GM19043 (cell line): ENCODE measurements at regions not wholly inside any gene's neighbourhood (a gene's known extent, or its start where the extent isn't known, plus 50 kb on each side); places are given as distances from the start of the nearest gene placed in this dataset.

Experiments used
- ATAC-seq: cut with Tn5 transposase; IDR thresholded peaks from one replicate; pipeline ENCODE4 v1.9.1; 2021; ENCODE audit warnings: low read depth; ENCODE audit not compliant: unreplicated experiment

DNA sequence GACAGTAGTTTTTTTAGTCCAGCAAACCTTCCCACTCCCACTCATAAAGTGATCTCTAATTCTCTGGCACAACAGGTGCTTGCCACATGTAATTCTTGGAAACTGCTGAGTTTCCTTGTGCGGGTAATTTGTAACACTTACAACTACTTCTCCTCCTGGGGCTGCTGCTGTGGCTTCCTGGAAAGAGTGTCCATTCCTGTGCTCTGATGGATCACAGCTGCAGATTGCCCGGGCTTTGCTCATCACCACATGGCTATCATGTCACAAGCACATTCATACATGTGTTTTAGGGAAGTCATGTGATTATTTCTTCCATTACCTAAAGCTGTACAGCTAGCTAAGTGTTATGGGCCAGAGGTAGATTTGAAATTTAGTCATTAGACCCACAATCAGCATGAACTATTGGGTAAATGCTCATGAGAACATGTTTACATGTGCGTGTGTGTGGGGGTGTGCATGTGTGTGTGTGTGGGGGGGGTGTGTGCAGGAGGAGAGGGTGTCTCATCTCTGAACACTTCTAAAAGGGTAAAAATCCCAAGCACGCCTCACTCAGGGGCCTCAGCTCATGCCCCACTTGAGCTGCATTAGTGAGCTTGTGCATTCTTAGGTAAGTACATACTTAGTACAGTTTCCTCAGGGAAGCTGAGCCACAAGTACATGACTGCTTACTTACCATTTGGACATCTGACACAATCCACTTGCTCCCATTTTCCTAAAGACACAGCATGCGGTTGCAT lies 118.1 kb upstream of the CCDC112 start:
- no peak for ATAC-seq

DNA sequence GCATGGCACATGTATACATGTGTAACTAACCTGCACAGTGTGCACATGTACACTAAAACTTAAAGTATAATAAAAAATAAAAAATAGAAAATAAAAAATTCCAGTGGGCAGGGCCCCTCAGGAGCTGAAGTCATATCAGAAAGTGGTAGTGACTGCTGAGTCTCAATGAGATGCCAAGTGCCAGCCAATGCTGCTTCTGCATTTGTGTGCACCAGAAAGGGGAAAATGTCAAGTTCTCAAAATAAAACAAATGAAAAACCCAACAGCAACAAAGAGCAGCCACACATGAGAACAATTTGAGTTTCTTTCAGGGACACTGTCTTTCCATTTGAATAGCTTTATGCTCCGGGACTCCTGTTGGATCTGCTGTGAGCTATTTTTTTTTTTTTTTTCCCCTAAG lies 117.2 kb upstream of the CCDC112 start:
- ATAC-seq, result no peak

DNA sequence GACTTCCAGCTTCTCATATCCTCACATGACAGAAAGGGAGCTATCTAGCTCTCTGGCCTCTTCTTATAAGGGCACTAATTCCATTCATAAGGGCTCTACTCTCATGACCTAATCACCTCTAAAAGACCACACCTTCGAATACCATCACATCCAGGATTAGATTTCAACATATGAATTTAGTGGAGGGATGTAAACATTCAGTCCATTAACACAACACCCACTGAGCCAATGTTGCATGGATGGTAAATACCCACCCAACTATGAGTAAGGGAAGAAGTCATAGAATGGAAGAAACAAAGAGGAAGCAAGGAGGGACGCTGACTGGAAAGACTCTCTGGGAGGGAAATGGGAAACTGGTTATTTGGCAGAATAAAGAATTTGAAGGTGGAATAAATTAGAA lies 112.6 kb upstream of the CCDC112 start:
- ATAC-seq, result no peak

- no peak for ATAC-seq
These were observed 106.5 kb upstream of the CCDC112 start for GRCh38 chr5:115402822-115403577.

GRCh38 chr5:115402092-115402491 lies 105.6 kb upstream of the CCDC112 start:
- no peak for ATAC-seq

DNA sequence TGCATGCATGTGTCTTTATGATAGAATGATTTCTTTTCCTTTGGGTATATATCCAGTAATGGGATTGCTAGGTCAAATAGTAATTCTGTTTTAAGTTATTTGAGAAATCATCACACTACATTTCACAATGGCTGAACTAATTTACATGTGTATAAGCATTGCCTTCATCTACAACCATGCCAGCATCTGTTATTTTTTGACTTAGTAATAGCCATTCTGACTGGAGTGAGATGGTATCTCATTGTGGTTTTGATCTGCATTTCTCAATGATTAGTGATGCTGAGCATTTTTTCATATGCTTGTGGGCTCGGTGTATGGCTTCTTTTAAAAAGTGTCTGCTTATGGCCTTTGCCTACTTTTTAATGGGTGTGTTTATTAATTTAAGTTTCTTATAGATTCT lies 102.3 kb upstream of the CCDC112 start:
- no peak for ATAC-seq

DNA sequence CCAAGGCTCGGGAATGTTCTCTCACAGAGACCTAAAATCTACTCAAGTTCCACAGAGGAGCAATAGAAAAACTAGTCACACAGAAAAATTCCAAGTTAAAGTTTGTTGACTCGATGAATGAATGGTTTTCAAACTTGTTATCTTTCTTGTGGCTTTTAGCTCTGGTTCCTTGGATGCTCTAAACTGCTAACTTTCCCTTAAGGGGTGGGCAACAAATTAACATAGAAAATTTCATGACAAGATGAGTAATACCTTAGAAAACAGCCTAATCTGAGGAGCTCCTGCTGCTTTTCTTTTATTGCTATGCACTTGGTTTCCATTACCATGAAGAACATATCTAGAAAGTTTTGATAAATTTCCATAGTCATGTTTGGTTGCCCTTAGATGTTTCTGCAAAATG lies 100.2 kb upstream of the CCDC112 start:
- ATAC-seq, result no peak

DNA sequence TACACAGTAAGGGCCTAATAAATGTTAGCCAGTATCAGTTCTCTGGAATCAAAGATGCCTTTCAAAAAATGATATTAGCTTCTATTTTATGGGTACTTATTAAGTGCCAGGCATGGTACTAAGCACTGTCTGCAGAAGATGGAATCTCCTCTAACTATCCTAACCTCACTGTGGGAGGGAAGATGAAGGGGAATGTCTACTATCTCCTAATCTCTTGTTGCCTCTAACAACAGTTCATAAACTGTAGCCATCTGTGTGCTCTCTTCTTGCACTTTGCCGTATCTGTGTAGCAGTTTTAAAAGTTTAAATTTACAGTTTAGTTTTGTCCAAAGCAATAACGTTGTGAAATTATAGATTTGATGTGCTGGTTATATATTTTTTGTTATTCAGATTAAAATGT lies 99.6 kb upstream of the CCDC112 start:
- no peak for ATAC-seq

DNA sequence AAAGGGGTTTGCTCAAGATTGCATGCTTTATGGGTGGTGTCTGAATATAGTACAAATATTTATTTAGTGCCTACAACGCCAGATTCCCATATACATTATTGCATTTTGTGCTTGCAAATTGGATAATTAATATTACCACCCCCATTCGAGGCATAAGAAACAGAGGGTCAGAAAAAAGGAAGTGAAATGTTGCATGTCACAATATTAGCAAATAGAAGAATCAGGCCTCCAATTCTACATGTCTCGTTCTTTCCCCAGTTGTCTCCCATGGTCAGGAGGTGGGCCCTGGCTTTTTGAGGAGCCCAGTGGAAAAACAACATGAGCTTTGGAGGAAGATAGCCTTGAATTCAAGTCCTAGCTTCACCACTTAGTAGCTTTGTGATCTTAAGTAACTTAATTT lies 98.1 kb upstream of the CCDC112 start:
- ATAC-seq, result no peak

DNA sequence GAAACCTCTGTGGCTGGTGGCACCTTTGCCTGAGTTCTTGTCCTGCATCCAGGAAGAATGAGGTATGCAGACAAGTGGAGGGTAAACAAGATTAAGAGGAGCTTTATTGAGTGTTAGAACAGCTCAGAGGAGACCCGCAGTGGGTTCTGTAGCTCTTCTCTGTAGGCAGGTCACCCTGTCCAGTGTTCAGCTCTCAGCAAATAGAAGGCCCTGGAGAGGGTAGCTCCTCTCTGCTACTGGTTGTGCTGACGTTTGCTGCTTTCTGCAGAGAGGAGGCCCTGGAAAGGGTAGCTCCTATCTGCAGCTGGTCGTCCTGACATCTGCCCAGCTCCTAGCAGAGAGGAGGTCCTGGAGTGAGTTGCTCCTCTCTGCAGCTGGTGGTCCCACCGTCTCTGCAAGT lies 96.8 kb upstream of the CCDC112 start:
- no peak for ATAC-seq

DNA sequence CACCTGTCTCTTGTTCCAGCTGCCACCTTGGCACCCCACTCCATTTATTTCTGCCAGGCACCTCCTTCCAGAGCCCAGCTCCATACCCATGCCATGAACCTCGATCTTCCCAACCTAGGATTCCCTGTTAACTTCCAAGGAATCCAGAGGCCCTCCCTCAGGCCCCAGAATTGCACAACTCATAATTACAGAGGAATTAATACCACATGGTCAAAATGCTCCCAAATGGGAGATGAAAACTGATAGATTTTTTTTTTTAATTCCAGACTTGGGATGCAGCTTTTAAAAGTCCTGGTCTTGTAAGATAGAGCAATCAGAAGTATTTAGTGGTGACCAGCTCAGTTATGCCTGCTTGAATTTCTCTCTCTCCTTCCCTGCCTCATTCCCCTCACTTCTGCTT lies 96.2 kb upstream of the CCDC112 start:
- ATAC-seq, result no peak

GRCh38 chr5:115391780-115392179 lies 95.3 kb upstream of the CCDC112 start:
- ATAC-seq, result no peak

GRCh38 chr5:115389799-115390382 lies 93.4 kb upstream of the CCDC112 start:
- ATAC-seq, result no peak

- ATAC-seq, result no peak
These were observed 92.8 kb upstream of the CCDC112 start for GRCh38 chr5:115389034-115389798.

- no peak for ATAC-seq
These were observed 91.8 kb upstream of the CCDC112 start for GRCh38 chr5:115388240-115388639.

- ATAC-seq, result no peak
These were observed 91.4 kb upstream of the CCDC112 start for GRCh38 chr5:115387816-115388215.

GRCh38 chr5:115386657-115387056 lies 90.2 kb upstream of the CCDC112 start:
- ATAC-seq, result no peak

GRCh38 chr5:115384587-115385375 lies 88.3 kb upstream of the CCDC112 start:
- ATAC-seq, result no peak

- ATAC-seq, result no peak
These were observed 86.5 kb upstream of the CCDC112 start for GRCh38 chr5:115382989-115383388.

DNA sequence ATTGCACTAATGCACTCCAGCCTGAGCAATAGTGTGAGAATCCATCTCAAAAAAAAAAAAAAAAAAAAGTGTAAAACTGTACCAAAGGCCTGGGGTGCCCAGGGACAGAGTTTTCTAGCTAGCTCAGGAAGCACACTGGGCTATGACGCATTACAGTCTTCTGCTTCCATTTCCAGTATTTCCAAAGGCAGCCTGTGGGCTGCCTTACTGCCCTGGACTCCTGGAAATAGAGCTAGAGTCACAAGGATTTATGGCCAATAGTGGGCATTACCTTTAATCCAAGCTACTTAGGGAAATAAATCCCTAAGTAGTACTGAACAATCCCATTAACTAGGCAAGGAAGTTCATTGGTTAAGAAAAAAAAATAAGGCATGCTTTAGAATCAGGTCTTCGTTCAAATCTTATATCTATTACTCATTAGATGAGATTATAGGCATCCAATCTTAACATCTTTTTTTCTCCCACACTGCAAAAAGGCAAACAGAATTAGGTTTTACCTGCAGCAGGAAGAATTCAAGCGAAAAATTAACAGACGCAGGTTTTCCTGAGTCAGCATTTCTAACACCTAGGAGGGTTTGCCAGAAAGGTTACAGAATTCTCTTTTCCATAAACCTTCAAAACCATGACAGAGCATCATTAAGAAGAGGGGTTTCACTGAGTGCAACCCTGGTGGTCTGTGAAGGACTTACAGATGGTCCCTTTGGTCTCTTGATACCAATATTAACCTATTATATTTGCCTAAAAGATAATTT lies 85.6 kb upstream of the CCDC112 start:
- ATAC-seq, result no peak
